NCI-H146 treated with DMSO at 0.1 percent for 48 hours (cell line): ENCODE measurements at regions not wholly inside any gene's neighbourhood (a gene's known extent, or its start where the extent isn't known, plus 50 kb on each side); places are given as distances from the start of the nearest gene placed in this dataset.
"Not testable (repeated sequence)": the region's sequence is repeated elsewhere in the genome, so short reads cannot be mapped to it uniquely, and the experiment has no call there.

ENCODE experiments used
- DNase-seq: peaks from one replicate; lab custom pipeline; 2025; ENCODE audit not compliant: unreplicated experiment; lab: John Stamatoyannopoulos, UW

DNA sequence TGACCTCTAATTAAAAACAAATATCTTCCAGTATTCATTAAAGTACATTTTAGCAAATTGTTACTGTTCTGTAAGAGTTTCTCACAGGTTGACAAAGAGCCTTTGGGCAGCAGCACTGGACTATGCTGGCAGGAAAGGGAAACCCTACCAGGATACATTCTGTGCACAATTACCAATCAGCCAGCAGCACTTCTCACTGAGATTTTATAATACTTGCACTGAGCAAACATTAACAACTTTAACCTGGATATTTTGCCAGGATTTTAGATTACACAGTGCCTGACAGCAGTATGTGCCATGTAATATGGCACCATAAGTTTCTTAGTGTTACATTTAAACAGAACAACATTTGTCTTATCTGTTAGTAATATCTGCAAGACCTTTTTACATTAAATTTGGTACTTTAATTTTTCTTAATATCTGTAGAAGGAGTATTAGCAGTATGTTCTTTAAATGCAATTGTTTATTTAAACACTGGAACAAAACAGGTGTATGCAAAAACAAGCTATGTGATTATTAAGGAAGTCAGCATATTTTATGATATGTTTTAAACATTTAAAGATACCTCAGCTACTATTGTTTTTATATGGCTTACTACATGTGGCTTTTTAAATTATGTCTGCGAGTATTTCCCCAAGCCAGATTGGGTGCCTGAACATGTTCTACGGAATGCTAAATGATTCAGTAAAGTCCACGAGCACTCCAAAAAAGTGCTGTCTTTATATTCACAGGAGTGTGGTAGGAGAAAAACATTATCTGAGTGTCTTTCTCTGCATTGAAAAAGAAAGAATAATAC lies 699.0 kb upstream of the LUZP2 start:
- no peak for DNase-seq

DNA sequence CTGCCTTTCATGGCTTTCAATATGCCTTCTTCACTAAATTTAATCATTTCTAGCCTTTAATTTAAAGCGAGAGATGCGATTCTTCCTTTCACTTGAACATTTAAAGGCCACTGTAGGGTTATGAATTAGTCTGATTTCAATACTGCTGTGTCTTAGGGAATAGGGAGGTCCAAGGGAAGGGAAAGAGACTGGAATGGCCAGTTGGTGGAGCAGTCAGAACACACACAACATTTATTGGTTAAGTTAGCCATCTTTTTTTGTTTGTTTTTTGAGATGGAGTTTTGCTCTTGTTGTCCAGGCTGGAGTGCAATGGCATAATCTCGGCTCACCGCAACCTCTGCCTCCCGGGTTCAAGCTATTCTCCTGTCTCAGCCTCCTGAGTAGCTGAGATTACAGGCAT lies 662.5 kb upstream of the LUZP2 start:
- not testable (repeated sequence) for DNase-seq

DNA sequence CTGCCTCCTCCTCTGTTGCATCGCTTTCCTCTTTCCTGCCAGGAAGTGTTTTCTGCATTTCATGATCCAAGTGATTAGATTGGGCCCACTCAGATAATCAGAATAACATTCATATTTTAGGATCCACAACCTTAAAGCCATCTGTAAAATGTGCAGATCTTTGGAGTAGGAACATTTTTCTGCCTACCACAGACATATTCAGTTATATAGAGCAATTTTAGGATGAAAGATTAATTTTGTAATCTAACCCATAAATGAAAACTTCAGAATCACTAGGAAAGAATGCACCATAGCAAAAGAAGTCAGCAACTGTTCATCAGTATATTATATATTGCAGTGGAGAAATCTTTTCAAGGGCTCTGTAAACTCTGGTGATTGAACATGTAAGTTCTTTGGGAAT lies 659.9 kb upstream of the LUZP2 start:
- DNase-seq = no peak

DNA sequence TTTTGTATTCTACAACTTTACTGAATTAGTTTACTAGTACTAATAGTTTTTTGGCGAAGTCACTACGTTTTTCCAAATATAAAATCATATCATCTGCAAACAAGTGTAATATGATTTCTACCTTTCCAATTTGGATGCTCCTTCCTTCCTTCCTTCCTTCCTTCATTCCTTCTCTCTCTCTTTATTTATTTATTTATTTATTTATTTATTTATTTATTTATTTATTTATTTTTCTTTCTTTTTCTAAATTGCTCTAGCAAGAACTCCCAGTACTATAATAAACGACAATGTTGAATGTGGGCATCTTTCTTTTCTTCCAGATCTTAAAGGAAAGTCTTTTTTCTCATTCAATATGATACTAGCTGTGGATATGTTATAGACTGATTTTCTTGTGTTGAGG lies 656.0 kb upstream of the LUZP2 start:
- no peak for DNase-seq

DNA sequence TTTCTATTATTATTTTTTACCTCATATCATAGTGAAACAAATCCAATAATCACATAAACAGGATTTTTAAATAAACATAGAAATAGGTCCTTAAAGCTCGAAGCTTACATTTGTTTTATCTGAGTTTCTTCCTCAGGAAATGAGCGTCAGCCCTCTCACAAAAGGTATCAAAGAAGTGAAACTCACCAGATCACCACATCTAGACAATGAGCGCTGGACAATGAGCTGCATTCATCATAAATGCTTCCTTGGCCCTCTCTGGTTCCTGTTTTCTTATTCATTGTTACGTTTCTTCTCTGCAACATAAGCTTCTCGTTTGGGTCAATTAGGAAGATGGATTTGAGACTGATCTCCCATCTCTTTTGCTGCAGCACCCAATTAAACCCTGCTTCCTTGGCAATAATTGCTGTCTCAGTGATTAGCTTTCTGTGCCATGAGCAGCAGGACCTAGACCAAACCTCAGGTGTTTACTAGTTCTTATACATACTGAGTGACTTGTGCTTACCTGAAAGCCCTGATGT lies 649.9 kb upstream of the LUZP2 start:
- DNase-seq = no peak

DNA sequence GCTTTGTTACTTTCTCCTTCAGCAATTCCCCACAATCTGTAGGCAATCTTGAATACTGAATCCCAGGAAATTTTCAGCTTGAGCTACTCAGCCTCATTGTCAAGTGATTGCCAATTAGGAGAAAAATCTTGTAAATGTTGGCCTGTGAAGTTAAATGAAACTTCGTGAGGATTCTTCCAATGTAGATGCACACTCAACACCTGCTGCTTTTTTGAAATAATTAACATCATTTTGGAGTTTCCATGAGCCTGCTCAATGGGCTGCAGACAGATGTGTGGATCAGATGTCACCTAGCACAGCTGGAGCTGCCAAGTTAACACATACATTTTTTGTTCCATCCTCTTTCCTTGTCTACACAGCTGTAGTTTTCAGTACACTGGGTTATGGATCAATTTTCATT lies 645.6 kb upstream of the LUZP2 start:
- DNase-seq = no peak

DNA sequence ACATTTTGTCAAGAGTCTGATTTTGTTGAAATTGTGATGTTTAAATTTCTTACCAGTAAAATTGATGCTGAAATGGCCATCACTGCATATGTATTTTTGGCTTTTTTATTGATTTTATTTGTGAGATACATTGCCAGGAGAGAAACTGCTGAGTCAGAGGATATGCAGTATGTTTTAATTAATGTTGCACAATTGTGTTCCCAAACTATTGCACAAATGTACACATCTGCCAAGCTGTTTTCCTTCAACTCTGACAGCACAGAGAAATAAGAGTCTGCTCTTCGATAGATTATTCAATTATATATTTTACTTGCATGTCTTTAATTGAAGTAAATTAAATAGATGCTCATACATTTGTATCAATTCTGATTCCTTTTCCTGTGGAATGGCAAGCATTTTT lies 640.2 kb upstream of the LUZP2 start:
- DNase-seq = no peak

DNA sequence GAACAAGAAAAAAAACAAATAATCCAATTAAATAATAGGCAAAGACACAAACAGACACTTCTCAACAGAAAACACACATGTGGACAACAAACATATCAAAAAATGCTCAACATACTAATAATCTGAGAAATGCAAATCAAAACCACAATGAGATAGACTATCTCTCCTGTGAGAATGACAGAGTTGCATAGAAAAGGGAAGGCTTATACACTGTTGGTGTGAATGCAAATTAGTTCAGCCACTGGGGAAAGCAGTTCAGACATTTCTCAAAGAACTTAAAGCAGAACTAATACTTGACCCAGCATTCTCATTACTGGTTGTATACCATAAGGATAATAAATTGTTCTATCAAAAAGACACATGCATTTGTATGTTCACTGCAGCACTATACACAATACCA lies 637.8 kb upstream of the LUZP2 start:
- no peak for DNase-seq

DNA sequence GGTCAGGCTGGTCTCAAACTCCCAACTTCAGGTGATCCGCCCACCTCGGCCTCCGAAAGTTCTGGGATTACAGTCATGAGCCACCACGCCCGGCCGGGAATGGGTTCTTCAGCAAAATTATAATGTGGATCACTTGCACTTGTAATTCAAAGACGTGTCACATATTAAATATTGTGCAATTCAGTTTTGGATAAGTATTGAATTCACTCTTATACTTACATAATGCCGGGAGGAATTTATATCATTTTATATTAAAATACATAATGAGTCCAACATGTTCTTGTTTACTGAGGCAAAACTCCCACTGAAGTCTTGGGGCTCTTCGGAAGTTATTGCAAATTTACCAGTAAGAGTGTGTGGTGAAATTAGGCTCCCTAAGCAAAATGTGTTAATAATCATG lies 635.2 kb upstream of the LUZP2 start:
- DNase-seq = no peak

DNA sequence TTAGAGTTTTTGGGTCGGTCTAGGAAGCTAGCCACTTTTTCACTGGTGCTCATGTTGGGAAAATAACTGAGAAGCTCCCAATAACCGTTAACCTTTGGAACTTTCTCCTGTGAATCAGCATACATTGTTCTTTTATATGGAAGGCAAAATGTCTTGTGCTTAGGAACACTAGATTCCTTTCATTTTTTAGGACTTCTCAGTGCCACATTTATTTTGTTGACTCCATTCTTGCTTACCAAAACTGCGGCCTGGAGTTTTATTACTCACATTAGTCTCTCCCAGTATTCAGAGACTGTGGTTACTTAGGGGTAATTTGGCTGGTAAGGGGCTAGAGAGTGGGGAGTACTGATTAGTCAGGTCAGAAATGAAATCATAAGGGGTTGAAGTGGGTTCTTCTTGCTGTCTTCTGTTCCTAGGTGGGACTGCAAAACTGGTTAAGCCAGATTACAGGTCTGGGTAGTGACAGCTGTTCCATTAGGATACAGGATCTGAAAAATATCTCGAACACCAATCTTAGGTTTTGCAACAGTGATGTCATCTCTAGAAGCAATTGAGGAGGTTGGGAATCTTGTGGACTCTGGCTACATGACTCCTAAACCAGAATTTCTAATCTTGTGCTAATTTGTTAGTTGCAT lies 631.4 kb upstream of the LUZP2 start:
- DNase-seq = no peak

DNA sequence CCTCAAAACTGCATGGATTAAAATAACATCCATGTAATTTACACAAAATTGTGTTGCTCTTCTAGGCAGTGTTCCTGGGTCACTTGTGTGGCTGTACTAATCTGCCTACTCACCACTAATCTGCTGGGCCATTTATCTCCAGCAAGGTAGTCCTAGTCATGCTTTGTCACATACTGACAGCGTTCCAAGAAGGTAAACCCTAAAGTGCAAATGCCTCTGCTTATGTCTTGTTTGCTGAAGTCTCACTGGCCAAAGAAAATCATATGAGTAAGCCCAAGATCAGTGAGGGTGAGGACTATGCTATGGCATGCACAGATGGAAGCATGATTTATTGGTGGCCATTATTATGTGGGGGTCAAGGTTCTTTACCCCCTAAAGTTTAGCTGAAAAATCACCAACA lies 630.2 kb upstream of the LUZP2 start:
- DNase-seq = no peak

DNA sequence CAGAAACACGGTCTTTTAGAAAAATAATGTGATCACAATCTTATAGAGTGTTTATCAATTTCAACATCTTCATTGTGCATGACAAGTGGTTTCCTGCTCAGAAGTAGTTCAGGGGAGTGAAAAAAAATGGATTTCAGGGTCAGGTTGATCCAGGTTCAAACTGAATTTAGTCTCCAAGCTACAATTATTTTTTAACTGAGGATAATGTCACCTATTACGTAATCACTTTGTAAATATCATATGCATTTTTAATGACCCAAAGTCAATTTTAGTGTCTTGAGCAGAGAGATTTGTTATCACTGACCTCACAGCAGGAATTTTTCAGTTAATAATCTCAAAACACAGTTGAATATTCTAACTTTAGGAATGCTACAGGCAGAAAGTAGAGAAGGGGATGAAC lies 627.2 kb upstream of the LUZP2 start:
- no peak for DNase-seq

DNA sequence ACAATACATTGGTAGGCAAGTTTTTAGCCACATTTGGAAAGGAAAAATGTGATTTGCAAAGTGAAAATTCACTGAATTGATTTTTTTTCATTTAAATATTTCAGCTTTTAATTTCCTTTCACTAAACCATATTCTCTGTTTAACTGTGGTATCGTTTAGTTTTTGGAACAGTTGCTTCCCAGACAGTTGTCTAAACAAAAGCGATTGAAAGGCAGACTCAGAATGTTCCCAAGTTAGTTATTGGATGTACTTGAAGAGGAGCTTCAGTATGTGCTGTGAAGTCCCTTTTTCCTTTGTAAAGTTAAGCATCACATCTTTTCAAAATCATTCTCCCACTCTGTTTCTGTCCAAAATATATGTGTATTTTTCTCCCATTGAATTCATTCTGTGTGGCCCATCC lies 623.4 kb upstream of the LUZP2 start:
- no peak for DNase-seq

DNA sequence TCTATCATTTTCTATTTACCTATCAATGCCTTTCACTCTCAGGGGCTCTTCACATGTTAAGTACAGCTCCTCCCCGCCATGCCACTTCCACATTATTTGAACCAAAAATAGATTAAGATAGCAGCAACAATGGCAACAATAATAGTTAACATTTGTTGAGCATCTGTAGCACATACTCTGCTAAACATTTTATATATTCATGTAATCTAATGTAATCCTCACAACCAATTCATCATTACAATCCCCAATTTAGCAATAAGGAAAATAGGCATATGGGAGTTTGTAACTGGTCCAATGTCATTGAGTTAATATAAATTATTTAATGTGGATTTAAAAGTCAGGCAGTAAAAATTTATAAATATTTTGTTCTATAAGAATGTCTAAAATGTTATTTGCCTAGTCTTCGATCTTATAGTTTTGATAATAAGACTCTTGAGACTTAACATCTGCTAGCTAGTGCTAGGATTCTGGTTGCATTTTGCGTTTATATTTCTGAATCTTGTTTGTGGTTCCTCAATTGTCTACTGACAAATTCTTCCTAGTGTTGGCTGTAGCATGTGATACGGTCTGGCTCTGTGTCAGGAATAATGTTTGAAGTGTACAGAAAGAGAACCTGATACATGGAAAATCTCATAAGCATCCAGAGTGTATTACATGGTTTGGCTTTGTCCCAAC lies 621.5 kb upstream of the LUZP2 start:
- DNase-seq = no peak

DNA sequence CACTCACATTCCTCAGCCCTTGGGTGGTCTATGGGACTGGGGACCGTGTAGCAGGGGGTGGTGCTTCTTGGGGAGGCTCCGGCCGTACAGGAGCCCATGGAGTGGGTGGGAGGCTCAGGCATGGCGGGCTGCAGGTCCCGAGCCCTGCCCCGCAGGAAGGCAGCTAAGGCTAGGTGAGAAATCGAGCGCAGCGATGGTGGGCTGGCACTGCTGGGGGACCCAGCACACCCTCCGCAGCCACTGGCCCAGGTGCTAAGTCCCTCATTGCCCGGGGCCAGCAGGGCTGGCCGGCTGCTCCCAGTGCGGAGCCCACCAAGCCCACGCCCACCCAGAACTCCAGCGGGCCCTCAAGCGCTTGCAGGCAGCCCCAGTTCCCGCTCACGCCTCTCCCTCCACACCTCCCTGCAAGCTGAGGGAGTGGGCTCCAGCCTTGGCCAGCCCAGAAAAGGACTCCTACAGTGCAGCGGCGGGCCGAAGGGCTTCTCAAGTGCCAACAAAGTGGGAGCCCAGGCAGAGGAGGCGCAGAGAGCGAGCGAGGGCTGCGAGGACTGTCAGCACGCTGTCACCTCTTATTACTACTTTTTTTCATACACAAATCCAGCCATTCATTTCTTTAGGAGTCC lies 613.3 kb upstream of the LUZP2 start:
- DNase-seq = not testable (repeated sequence)

DNA sequence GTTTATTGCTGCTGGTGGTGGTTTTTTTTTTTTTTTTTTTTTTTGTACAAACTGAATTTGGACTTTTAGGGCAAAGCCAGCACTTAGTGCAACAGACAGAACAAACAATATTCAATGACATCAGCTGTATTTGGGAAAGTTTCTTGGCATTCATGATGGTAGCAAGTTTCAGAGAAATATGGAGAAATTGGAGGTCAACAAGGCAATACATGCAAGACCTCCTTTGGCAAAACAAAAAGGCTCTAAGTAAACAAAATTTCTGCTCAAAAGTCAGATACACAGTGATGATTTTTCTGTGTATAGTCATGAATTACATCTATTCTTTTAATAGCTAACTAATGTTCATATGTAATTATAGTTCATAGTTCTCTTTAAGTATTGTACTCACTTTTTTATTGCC lies 612.5 kb upstream of the LUZP2 start:
- no peak for DNase-seq

DNA sequence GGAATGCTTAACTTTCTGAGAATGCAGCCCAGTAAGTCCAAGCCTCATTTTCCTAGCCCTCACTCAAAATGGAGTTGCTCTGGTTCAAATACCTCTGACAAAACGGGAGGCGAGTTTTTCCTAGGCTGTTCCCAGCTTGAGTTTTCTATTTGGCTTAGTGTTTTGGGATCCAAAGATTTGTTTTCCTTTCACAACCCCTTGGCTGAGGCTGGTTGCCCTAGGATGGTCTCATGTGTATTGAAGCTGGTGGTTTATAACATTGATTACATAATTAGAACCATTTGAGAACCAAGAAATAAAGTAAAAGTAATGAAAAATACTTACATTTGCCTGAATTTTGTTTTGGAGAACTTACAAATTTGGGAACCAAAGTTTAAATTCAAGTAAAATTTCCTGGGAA lies 611.1 kb upstream of the LUZP2 start:
- no peak for DNase-seq

DNA sequence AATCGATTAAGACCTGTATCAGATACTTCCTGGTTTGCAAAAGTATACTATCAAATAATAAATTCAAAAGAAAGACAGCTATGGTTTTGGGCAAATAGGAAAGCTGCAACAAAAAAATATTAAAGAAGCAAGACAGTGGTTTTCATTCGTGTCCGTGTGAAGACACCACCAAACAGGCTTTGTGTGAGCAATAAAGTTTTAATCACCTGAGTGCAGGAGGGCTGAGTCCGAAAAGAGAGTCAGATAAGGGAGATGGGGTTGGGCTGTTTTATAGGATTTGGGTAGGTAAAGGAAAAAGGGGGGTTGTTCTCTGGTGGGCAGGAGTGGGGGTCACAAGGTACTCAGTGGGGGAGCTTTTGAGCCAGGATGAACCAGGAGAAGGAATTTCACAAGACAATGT lies 609.7 kb upstream of the LUZP2 start:
- not testable (repeated sequence) for DNase-seq

DNA sequence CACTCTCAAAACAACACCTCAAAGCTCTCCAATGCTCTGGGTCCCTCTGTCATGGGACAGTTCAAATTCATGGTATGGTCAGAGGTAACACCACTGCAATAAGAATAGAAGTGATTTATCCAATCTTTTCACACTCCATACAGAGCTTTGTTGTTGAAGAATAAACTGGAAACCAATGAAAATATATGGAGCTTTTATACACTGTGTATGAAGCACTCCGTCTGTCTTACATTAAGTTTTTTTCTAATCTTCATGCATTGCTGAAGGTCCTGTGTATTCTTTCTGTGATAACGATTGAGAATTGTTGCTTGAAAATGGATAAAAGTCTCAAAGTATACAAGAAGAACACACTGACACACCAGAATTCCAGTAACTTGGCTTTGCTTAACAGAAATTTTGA lies 603.7 kb upstream of the LUZP2 start:
- DNase-seq = no peak

DNA sequence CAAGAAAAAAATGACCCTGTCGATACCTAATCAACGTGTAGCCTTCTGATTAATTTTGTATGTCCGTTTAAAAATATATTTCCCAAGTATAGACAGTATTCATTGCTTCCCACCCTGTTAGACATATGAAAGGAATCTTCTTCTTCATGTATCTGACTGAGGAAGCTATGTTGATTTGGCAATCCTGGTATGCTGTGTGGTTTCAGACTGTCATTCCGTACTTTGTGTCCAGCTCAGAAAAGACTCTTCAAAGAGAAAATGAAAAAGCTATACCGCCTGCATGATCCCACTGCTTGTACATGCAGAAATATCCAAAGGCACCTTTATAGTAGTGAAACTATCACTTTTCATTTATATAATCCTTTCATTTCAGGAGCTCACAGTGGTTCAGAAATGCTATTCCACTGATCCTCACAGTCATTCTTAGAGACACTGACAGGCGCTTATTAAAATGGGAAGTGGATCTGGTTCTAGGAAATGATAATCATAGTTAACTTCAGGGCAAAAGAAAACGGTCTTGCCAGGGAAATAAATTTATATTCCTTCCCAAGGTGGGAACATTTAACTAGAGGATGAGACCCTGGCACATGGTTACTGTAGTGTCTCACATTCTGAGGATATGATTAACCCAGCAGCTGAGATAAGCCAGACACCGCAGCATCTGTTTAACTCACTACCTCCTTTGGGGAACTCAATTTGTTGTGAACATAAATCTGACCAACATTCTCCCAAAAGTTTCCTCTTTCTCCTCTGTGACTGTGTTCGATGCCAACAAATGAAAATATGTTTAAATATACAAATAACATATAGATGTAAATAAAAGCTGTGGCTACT lies 599.2 kb upstream of the LUZP2 start:
- no peak for DNase-seq
